SK-N-SH (cell line): ENCODE measurements at regions not wholly inside any gene's neighbourhood (a gene's known extent, or its start where the extent isn't known, plus 50 kb on each side); places are given as distances from the start of the nearest gene placed in this dataset.

ENCODE experiments used
- CTCF ChIA-PET: fragments of 300-600, 350-600 bp; formaldehyde crosslinking; extraction: SDS; loops from one replicate; lab custom pipeline; 2021; lab: Yijun Ruan, JAX
- POLR2A ChIA-PET: fragments of 350-600 bp; sonication (Branson Sonifier 250); formaldehyde crosslinking; extraction: SDS; loops from one replicate; lab custom pipeline; 2020; ENCODE audit warnings: antibody characterized with exemption, inconsistent platforms; lab: Yijun Ruan, JAX
- DNase-seq: peaks from one replicate; pipeline ENCODE4 v3.0.0; 2012
- H2AFZ ChIP-seq: fragments of 200-600 bp; sonication (generic); 2 replicates; pipeline ENCODE4 v1.8.1; 2016; ENCODE audit warnings: antibody characterized with exemption, mild to moderate bottlenecking, low read depth
- H3F3A ChIP-seq: fragments of 200-600 bp; sonication (generic); replicated peaks from 2 replicates; pipeline ENCODE3; 2016; ENCODE audit warnings: antibody characterized with exemption, mild to moderate bottlenecking; ENCODE audit not compliant: insufficient read depth
- H3K27ac ChIP-seq, 2 experiments: fragments of 200-500 bp in 1 of 2; fragments of 200-600 bp in 1 of 2; sonication (Bioruptor generic) in 1 of 2; sonication (generic), shearing (Covaris generic) in 1 of 2; 2 replicates each; pipeline versions ENCODE4 v1.5.1 to v1.6.1; 2014 to 2016; ENCODE audit warnings: low read depth in 2 of 2, inconsistent platforms in 1 of 2, low read length in 1 of 2, mild to moderate bottlenecking in 1 of 2, mixed read lengths in 1 of 2
- H3K27me3 ChIP-seq: fragments of 200-600 bp; sonication (generic), shearing (Covaris generic); 2 replicates; pipeline ENCODE4 v1.6.1; 2016; ENCODE audit warnings: mixed run types; ENCODE audit not compliant: insufficient read depth
- H3K36me3 ChIP-seq, 2 experiments: fragments of 200-500 bp in 1 of 2; fragments of 200-600 bp in 1 of 2; sonication (Bioruptor generic) in 1 of 2; sonication (generic) in 1 of 2; replicated peaks in 1 of 2; 2 replicates each; pipeline versions ENCODE3 to v1.5.1; 2014 to 2016; ENCODE audit warnings: low read length in 1 of 2, mild to moderate bottlenecking in 1 of 2; ENCODE audit not compliant: insufficient read depth in 2 of 2, control insufficient read depth in 1 of 2
- H3K4me1 ChIP-seq, 2 experiments: fragments of 200-500 bp in 1 of 2; fragments of 200-600 bp in 1 of 2; sonication (Bioruptor generic) in 1 of 2; sonication (generic), shearing (Covaris generic) in 1 of 2; 2 replicates each; pipeline versions ENCODE4 v1.5.1 to v1.6.1; 2014 to 2016; ENCODE audit warnings: low read depth in 1 of 2, low read length in 1 of 2, mixed run types in 1 of 2; ENCODE audit not compliant: insufficient read depth in 2 of 2, control insufficient read depth in 1 of 2
- H3K4me2 ChIP-seq: fragments of 200-600 bp; sonication (generic), shearing (Covaris generic); 2 replicates; pipeline ENCODE4 v1.6.1; 2017; ENCODE audit warnings: mixed run types
- H3K4me3 ChIP-seq, 2 experiments: fragments of 200-500 bp in 1 of 2; fragments of 200-600 bp in 1 of 2; sonication (Bioruptor generic) in 1 of 2; sonication (generic), shearing (Covaris generic) in 1 of 2; 2 replicates each; pipeline versions ENCODE4 v1.5.1 to v1.8.1; 2014 to 2016; ENCODE audit warnings: low read depth in 2 of 2, inconsistent platforms in 1 of 2, low read length in 1 of 2, mild to moderate bottlenecking in 1 of 2, mixed read lengths in 1 of 2, moderate library complexity in 1 of 2
- H3K79me2 ChIP-seq: fragments of 200-600 bp; sonication (generic); 2 replicates; pipeline ENCODE4 v1.8.1; 2017; ENCODE audit warnings: mild to moderate bottlenecking; ENCODE audit not compliant: insufficient read depth
- H3K9ac ChIP-seq: fragments of 200-600 bp; sonication (generic); 2 replicates; pipeline ENCODE4 v1.6.1; 2017; ENCODE audit warnings: mixed run types
- H3K9me2 ChIP-seq: fragments of 200-600 bp; sonication (generic); 2 replicates; pipeline ENCODE4 v1.6.1; 2017; ENCODE audit warnings: mixed run types
- H3K9me3 ChIP-seq: fragments of 200-600 bp; sonication (generic); 2 replicates; pipeline ENCODE4 v1.6.1; 2017; ENCODE audit warnings: mixed run types, mild to moderate bottlenecking, moderate library complexity
- H4K20me1 ChIP-seq: fragments of 200-600 bp; sonication (generic); 2 replicates; pipeline ENCODE4 v1.6.1; 2017; ENCODE audit warnings: mild to moderate bottlenecking, mixed run types; ENCODE audit not compliant: insufficient read depth
- CTCF ChIP-seq: fragments of 200-600 bp; sonication (generic); IDR thresholded peaks from 2 replicates; pipeline ENCODE4 v1.6.1; 2017; ENCODE audit warnings: antibody characterized with exemption, mild to moderate bottlenecking, moderate library complexity
- ELF1 ChIP-seq: IDR thresholded peaks from 2 replicates; pipeline ENCODE4 v1.4.0; 2012
- EZH2phosphoT487 ChIP-seq: fragments of 200-600 bp; sonication (generic); IDR thresholded peaks from 2 replicates; pipeline ENCODE4 v1.6.1; 2017; ENCODE audit warnings: low read depth, mixed run types, mild to moderate bottlenecking, antibody characterized with exemption, moderate library complexity, borderline replicate concordance
- FOSL2 ChIP-seq: IDR thresholded peaks from 2 replicates; pipeline ENCODE4 v1.4.0; 2012; ENCODE audit warnings: low read depth, mild to moderate bottlenecking, moderate library complexity, borderline replicate concordance
- FOXJ3 ChIP-seq: sonication (generic); formaldehyde crosslinking; IDR thresholded peaks from 2 replicates; pipeline ENCODE4 v1.5.1; 2020; ENCODE audit warnings: mild to moderate bottlenecking, missing genetic modification reagents
- GATA2 ChIP-seq: sonication (generic); formaldehyde crosslinking; IDR thresholded peaks from 2 replicates; pipeline ENCODE4 v1.5.0; 2020; ENCODE audit warnings: mild to moderate bottlenecking, missing genetic modification reagents
- MXI1 ChIP-seq: IDR thresholded peaks from 2 replicates; pipeline ENCODE4 v1.6.1; 2012; ENCODE audit warnings: mild to moderate bottlenecking, low read depth, low read length, improper control_type of control experiment
- POLR2AphosphoS5 ChIP-seq: IDR thresholded peaks from 2 replicates; pipeline ENCODE4 v1.6.1; 2012; ENCODE audit warnings: low read depth, low read length
- RCOR1 ChIP-seq: fragments of 150-350 bp; IDR thresholded peaks from 2 replicates; pipeline ENCODE4 v1.6.1; 2017; ENCODE audit warnings: antibody characterized with exemption, low read length
- REST ChIP-seq: IDR thresholded peaks from 2 replicates; pipeline ENCODE4 v1.6.1; 2012; ENCODE audit warnings: mild to moderate bottlenecking, low read depth, low read length, moderate library complexity
- RXRA ChIP-seq: IDR thresholded peaks from 2 replicates; pipeline ENCODE4 v1.4.0; 2012; ENCODE audit warnings: low read depth, mild to moderate bottlenecking, borderline replicate concordance
- TAF1 ChIP-seq: IDR thresholded peaks from 2 replicates; pipeline ENCODE4 v1.6.1; 2012; ENCODE audit warnings: low read depth, mild to moderate bottlenecking, low read length, moderate library complexity, borderline replicate concordance
- TEAD4 ChIP-seq: IDR thresholded peaks from 2 replicates; pipeline ENCODE4 v1.4.0; 2012; ENCODE audit warnings: mild to moderate bottlenecking, borderline replicate concordance; ENCODE audit not compliant: insufficient read depth
- YY1 ChIP-seq: IDR thresholded peaks from 2 replicates; pipeline ENCODE4 v1.4.0; 2012; ENCODE audit warnings: low read depth, mild to moderate bottlenecking
- WGBS: methylation state at CpG from one replicate; pipeline ENCODE4 v1.1.6; 2017; ENCODE audit warnings: low lambda C conversion rate; 5-methylcytosine and 5-hydroxymethylcytosine counted together

- TF ChIP-seq REST (no peak), CTCF (no peak), MXI1 (peak; percentile 89), EZH2phosphoT487 (no peak)
Observed at GRCh38 chr17:79162012-79162963, 87.7 kb downstream of the ENGASE start (continued).

GRCh38 chr17:79160980-79161636 is 86.5 kb downstream of the ENGASE start:
- no peak for DNase-seq
- H2AFZ ChIP-seq, result no peak overlapping the region
- no peaks in the 10 kb centered on the region for H3K9me2 ChIP-seq
- peaks cover 0 to 34% of the 10 kb centered on the region in 2 experiments; a peak in 2 of 4 replicates for H3K4me1 ChIP-seq
- CTCF ChIA-PET, result interaction anchor here (0.9 to 34.2 kb wide), 11 partner anchors 10 to 240 kb away, joined by 3 to 571 read pairs (median 6); no protein-coding TSS in a partner anchor
- POLR2A ChIA-PET, result no interaction called here
- H3K9ac ChIP-seq, result no peak overlapping the region
- H3F3A ChIP-seq, result no peaks in the 10 kb centered on the region
- H3K27me3 ChIP-seq, result peaks cover 39% of the 10 kb centered on the region
- WGBS, result 67% methylated on average over 13 of the region's 14 CpGs
- H3K27ac ChIP-seq, result no peak overlapping the region
- no peaks in the 10 kb centered on the region for H3K79me2 ChIP-seq
- no peaks in the 10 kb centered on the region for H4K20me1 ChIP-seq
- TF ChIP-seq YY1 (no peak), TAF1 (no peak), FOSL2 (no peak), EZH2phosphoT487 (no peak), GATA2 (CRISPR knock-in tag) (no peak), FOXJ3 (CRISPR knock-in tag) (no peak), RCOR1 (no peak), RXRA (no peak), POLR2AphosphoS5 (no peak), TEAD4 (no peak), ELF1 (no peak)
- H3K36me3 ChIP-seq, result no peaks in the 10 kb centered on the region
- H3K4me3 ChIP-seq, result no peak overlapping the region
- no peaks in the 10 kb centered on the region for H3K9me3 ChIP-seq
- H3K4me2 ChIP-seq, result no peak overlapping the region
